K562 (cell line): ENCODE measurements at regions not wholly inside any gene's neighbourhood (a gene's known extent, or its start where the extent isn't known, plus 50 kb on each side); places are given as distances from the start of the nearest gene placed in this dataset.

ENCODE experiments used
- ATAC-seq: fragments of 200-7000 bp; cut with Tn5 transposase; 3 replicates; pipeline ENCODE4 v1.9.1; 2020; ENCODE audit warnings: moderate library complexity
- BruUV-seq: library from RNA; stranded (reverse); fragments of 400-500 nt; replicated peaks from 2 replicates; lab custom pipeline; 2021; lab: Mats Ljungman, UMichigan
- CTCF ChIA-PET: fragments of 300-600 bp; formaldehyde crosslinking; extraction: SDS; loops from one replicate; lab custom pipeline; 2021; ENCODE audit warnings: low intra/inter-chr PET ratio; lab: Yijun Ruan, JAX
- POLR2A ChIA-PET: fragments of 300-600, 350-650 bp; sonication (Branson Sonifier 250); formaldehyde crosslinking; extraction: SDS; loops from one replicate; lab custom pipeline; 2021; ENCODE audit warnings: antibody characterized with exemption, inconsistent platforms; lab: Yijun Ruan, JAX
- DNase-seq, 4 experiments: peaks; one replicate each; pipeline versions ENCODE4 v3.0.0 to v3.0.0-alpha.2; 2011 to 2018; ENCODE audit warnings: low spot score in 3 of 4, mixed read lengths in 3 of 4; ENCODE audit errors: extremely low read depth in 1 of 4
- FAIRE-seq: peaks from 2 replicates; lab custom pipeline; 2011; peaks lifted over from hg19 to GRCh38; lab: Jason Lieb, UNC
- H2AFZ ChIP-seq: 2 replicates; pipeline ENCODE4 v1.6.0; 2011; ENCODE audit warnings: low read depth, low read length, control low read depth, inconsistent platforms
- H3K27ac ChIP-seq: fragments of 200-600 bp; 3 replicates; pipeline ENCODE4 v1.8.0; 2011; ENCODE audit warnings: low read depth, mild to moderate bottlenecking, control low read depth, inconsistent platforms, low read length, moderate library complexity, mixed read lengths; ENCODE audit errors: extremely low read depth
- H3K27me3 ChIP-seq, 2 experiments: fragments of 300-600 bp in 1 of 2; 2 replicates in 1 of 2; 3 replicates in 1 of 2; pipeline versions ENCODE4 v1.6.0 to v1.8.0; 2011; ENCODE audit warnings: inconsistent platforms in 2 of 2, low read length in 2 of 2, mild to moderate bottlenecking in 1 of 2, mixed read lengths in 1 of 2, moderate library complexity in 1 of 2; ENCODE audit not compliant: control insufficient read depth in 2 of 2, insufficient read depth in 2 of 2
- H3K36me3 ChIP-seq: fragments of 300-600 bp; 3 replicates; pipeline ENCODE4 v1.8.0; 2011; ENCODE audit warnings: mild to moderate bottlenecking, low read length, inconsistent platforms; ENCODE audit not compliant: control insufficient read depth, insufficient read depth
- H3K4me1 ChIP-seq, 2 experiments: fragments of 200-600 bp in 1 of 2; replicated peaks in 1 of 2; 2 replicates in 1 of 2; 3 replicates in 1 of 2; pipeline versions ENCODE4 v1.5.1 to v1.8.0; 2011; ENCODE audit warnings: inconsistent platforms in 2 of 2, low read length in 2 of 2, mild to moderate bottlenecking in 1 of 2, mixed read lengths in 1 of 2, moderate library complexity in 1 of 2; ENCODE audit not compliant: control insufficient read depth in 2 of 2, insufficient read depth in 2 of 2
- H3K4me2 ChIP-seq: 2 replicates; pipeline ENCODE4 v1.6.1; 2011; ENCODE audit warnings: low read length, control low read depth, inconsistent platforms, mixed read lengths; ENCODE audit not compliant: insufficient read depth
- H3K4me3 ChIP-seq: fragments of 200-600 bp; sonication (generic), shearing (Covaris generic); 2 replicates; pipeline ENCODE4 v1.5.1; 2016; ENCODE audit warnings: control low read depth, inconsistent platforms
- H3K79me2 ChIP-seq: fragments of 200-600 bp; 3 replicates; pipeline ENCODE4 v1.8.0; 2011; ENCODE audit warnings: low read length, inconsistent platforms; ENCODE audit not compliant: control insufficient read depth, insufficient read depth
- H3K9ac ChIP-seq, 2 experiments: 2 replicates each; pipeline versions ENCODE4 v1.6.0 to v1.6.1; 2011; ENCODE audit warnings: low read depth in 2 of 2, low read length in 2 of 2, control low read depth in 1 of 2, inconsistent platforms in 1 of 2, mild to moderate bottlenecking in 1 of 2, mixed read lengths in 1 of 2; ENCODE audit not compliant: insufficient read depth in 1 of 2
- H3K9me1 ChIP-seq: one replicate; pipeline ENCODE4 v1.6.0; 2011; ENCODE audit warnings: inconsistent platforms, mild to moderate bottlenecking, low read length, moderate library complexity; ENCODE audit not compliant: control insufficient read depth, insufficient read depth
- H3K9me3 ChIP-seq: replicated peaks from 2 replicates; pipeline ENCODE4 v1.5.1; 2011; ENCODE audit warnings: low read depth, low read length, inconsistent platforms; ENCODE audit not compliant: control insufficient read depth, insufficient read depth
- H4K20me1 ChIP-seq: replicated peaks from 2 replicates; pipeline ENCODE4 v1.6.1; 2011; ENCODE audit warnings: low read length, inconsistent platforms, mixed read lengths; ENCODE audit not compliant: control insufficient read depth, insufficient read depth
- CREB3 ChIP-seq: fragments of 450-650 bp; conservative IDR thresholded peaks from 2 replicates; pipeline ENCODE4 v1.6.1; 2016; ENCODE audit warnings: missing genetic modification characterization, low read depth, mild to moderate bottlenecking, missing compliant biosample characterization, moderate library complexity
- CREM ChIP-seq: IDR thresholded peaks from 2 replicates; pipeline ENCODE4 v1.6.1; 2014; ENCODE audit warnings: antibody characterized with exemption, low read depth
- CXXC5 ChIP-seq: fragments of 250-450 bp; sonication (Bioruptor Pico); IDR thresholded peaks from 2 replicates; pipeline ENCODE4 v1.8.0; 2022; ENCODE audit warnings: inconsistent platforms, mild to moderate bottlenecking, moderate library complexity
- GATAD2A ChIP-seq: fragments of 450-650 bp; IDR thresholded peaks from 2 replicates; pipeline ENCODE4 v1.6.1; 2017
- MTF1 ChIP-seq: fragments of 250-450 bp; sonication (Bioruptor Pico); IDR thresholded peaks from 2 replicates; pipeline ENCODE4 v1.9.0; 2021; ENCODE audit warnings: moderate library complexity, mild to moderate bottlenecking, inconsistent platforms, borderline replicate concordance
- NKRF ChIP-seq: fragments of 450-650 bp; IDR thresholded peaks from 2 replicates; pipeline ENCODE4 v1.6.1; 2016; ENCODE audit warnings: borderline replicate concordance
- NR1H2 ChIP-seq: sonication (generic); formaldehyde crosslinking; IDR thresholded peaks from 2 replicates; pipeline ENCODE4 v1.4.0; 2020; ENCODE audit warnings: mild to moderate bottlenecking, missing genetic modification reagents
- THAP12 ChIP-seq: fragments of 250-450 bp; sonication (Bioruptor Pico); IDR thresholded peaks from 2 replicates; pipeline ENCODE4 v1.9.0; 2021; ENCODE audit warnings: mild to moderate bottlenecking, inconsistent platforms
- ZNF12 ChIP-seq: sonication (generic); formaldehyde crosslinking; IDR thresholded peaks from 2 replicates; pipeline ENCODE4 v1.4.0; 2020; ENCODE audit warnings: mild to moderate bottlenecking, missing genetic modification reagents
- ZNF668 ChIP-seq: fragments of 250-450 bp; sonication (Bioruptor Pico); IDR thresholded peaks from 2 replicates; pipeline ENCODE4 v1.8.0; 2022; ENCODE audit warnings: mild to moderate bottlenecking, inconsistent platforms
- ZNF76 ChIP-seq: fragments of 250-450 bp; sonication (Bioruptor Pico); IDR thresholded peaks from 2 replicates; pipeline ENCODE4 v1.4.0; 2020; ENCODE audit warnings: mild to moderate bottlenecking, moderate library complexity, borderline replicate concordance
- WGBS: fragments of 100-300 bp; shearing (Covaris generic); methylation state at CpG from one replicate; pipeline ENCODE4 v1.1.6; 2016; ENCODE audit warnings: low coverage, mixed read lengths; ENCODE audit not compliant: insufficient coverage; ENCODE audit errors: missing lambda C conversion rate; 5-methylcytosine and 5-hydroxymethylcytosine counted together
- in situ Hi-C: fragments of 300-500 bp; cut with MboI; formaldehyde crosslinking; loops from 4 replicates; pipeline ENCODE4 v1.15.0; 2018; ENCODE audit warnings: inconsistent platforms, mixed read lengths
- intact Hi-C: fragments of 100-400 bp; cut with micrococcal nuclease; formaldehyde crosslinking; loops from 2 replicates; pipeline ENCODE4 v1.14.2; 2022

- no peak for TF ChIP-seq GATAD2A
- TF ChIP-seq CREM: no peak
- TF ChIP-seq NR1H2: no peak
- no peak for TF ChIP-seq ZNF76
- no peak for TF ChIP-seq MTF1 (CRISPR knock-in tag)
Observed at GRCh38 chr4:13977746-13978145, 350.2 kb upstream of the BOD1L1 start (continued).

GRCh38 chr4:13980317-13981310 lies 353.1 kb upstream of the BOD1L1 start:
- H2AFZ ChIP-seq: no peak overlapping the region
- intact Hi-C loops (no loop called here), in situ Hi-C loops (no loop called here)
- 0% methylated on average over 7 of the region's 8 CpGs for WGBS
- no peak for TF ChIP-seq NKRF
- no peak for TF ChIP-seq THAP12 (CRISPR knock-in tag)
- no peak for TF ChIP-seq CXXC5 (CRISPR knock-in tag)
- TF ChIP-seq ZNF12: no peak
- no peak for TF ChIP-seq CREB3 (tag)
- no peak for TF ChIP-seq ZNF668 (CRISPR knock-in tag)
- no peak overlapping the region for H3K4me2 ChIP-seq
- no peaks in the 10 kb centered on the region for H3K36me3 ChIP-seq
- no peak overlapping the region for H3K4me3 ChIP-seq
- FAIRE-seq (no peak), ATAC-seq (no peak), DNase-seq (no peak)
- no peaks in the 10 kb centered on the region for H3K79me2 ChIP-seq
- H3K27ac ChIP-seq: no peak overlapping the region
- POLR2A ChIA-PET: no interaction called here
- H4K20me1 ChIP-seq: no peaks in the 10 kb centered on the region
- no peaks in the 10 kb centered on the region for H3K9me3 ChIP-seq
- H3K4me1 ChIP-seq: no peaks in the 10 kb centered on the region
- H3K27me3 ChIP-seq: no peaks in the 10 kb centered on the region
- CTCF ChIA-PET: no interaction called here
- no TSS peak for BruUV-seq
- no peak overlapping the region for H3K9ac ChIP-seq
- H3K9me1 ChIP-seq: no peaks in the 10 kb centered on the region
